Amniotic epithelial cell (primary cell): ENCODE measurements at regions not wholly inside any gene's neighbourhood (a gene's known extent, or its start where the extent isn't known, plus 50 kb on each side); places are given as distances from the start of the nearest gene placed in this dataset.

Experiments used
- DNase-seq: peaks from one replicate; pipeline ENCODE4 v3.0.0-alpha.2; 2010; ENCODE audit warnings: low read depth

GRCh38 chr9:107690021-107690420 is 200.5 kb upstream of the KLF4 start:
- DNase-seq, result peak; percentile 60

- DNase-seq, result no peak
Observed at GRCh38 chr9:107688728-107689127, 199.2 kb upstream of the KLF4 start.

- DNase-seq, result peak; percentile 41
Observed at GRCh38 chr9:107685901-107686300, 196.3 kb upstream of the KLF4 start.

- no peak for DNase-seq
Observed at GRCh38 chr9:107685376-107685775, 195.8 kb upstream of the KLF4 start.

GRCh38 chr9:107684224-107684623 is 194.7 kb upstream of the KLF4 start:
- peak; percentile 80 for DNase-seq

GRCh38 chr9:107683566-107683965 is 194.0 kb upstream of the KLF4 start:
- DNase-seq, result no peak

GRCh38 chr9:107681988-107682387 is 192.4 kb upstream of the KLF4 start:
- no peak for DNase-seq

GRCh38 chr9:107675351-107676259 is 186.0 kb upstream of the KLF4 start:
- DNase-seq, result no peak

GRCh38 chr9:107674721-107675277 is 185.2 kb upstream of the KLF4 start:
- no peak for DNase-seq

GRCh38 chr9:107673861-107674720 is 184.5 kb upstream of the KLF4 start:
- DNase-seq, result no peak

- DNase-seq, result no peak
Observed at GRCh38 chr9:107671588-107671987, 182.0 kb upstream of the KLF4 start.

- no peak for DNase-seq
Observed at GRCh38 chr9:107669422-107669821, 179.9 kb upstream of the KLF4 start.

GRCh38 chr9:107667231-107668070 is 177.9 kb upstream of the KLF4 start:
- no peak for DNase-seq

GRCh38 chr9:107665057-107665456 is 175.5 kb upstream of the KLF4 start:
- no peak for DNase-seq

GRCh38 chr9:107660976-107661375 is 171.4 kb upstream of the KLF4 start:
- DNase-seq, result no peak

GRCh38 chr9:107653263-107653821 is 163.8 kb upstream of the KLF4 start:
- no peak for DNase-seq

GRCh38 chr9:107650995-107651394 is 161.4 kb upstream of the KLF4 start:
- DNase-seq, result no peak

GRCh38 chr9:107650321-107650720 is 160.8 kb upstream of the KLF4 start:
- DNase-seq, result no peak

GRCh38 chr9:107648153-107648715 is 158.7 kb upstream of the KLF4 start:
- no peak for DNase-seq

GRCh38 chr9:107647611-107648010 is 158.0 kb upstream of the KLF4 start:
- DNase-seq, result no peak

- no peak for DNase-seq
Observed at GRCh38 chr9:107647141-107647540, 157.6 kb upstream of the KLF4 start.
